H9 (cell line): ENCODE measurements at regions not wholly inside any gene's neighbourhood (a gene's known extent, or its start where the extent isn't known, plus 50 kb on each side); places are given as distances from the start of the nearest gene placed in this dataset.

Experiments used
- DNase-seq: peaks from one replicate; pipeline ENCODE4 v3.0.0-alpha.2; 2017
- H2AFZ ChIP-seq: one replicate; pipeline ENCODE4 v1.6.1; 2013; ENCODE audit warnings: mild to moderate bottlenecking, low read length, control low read depth, moderate library complexity
- H2AK5ac ChIP-seq: 2 replicates; pipeline ENCODE4 v1.6.1; 2013; ENCODE audit warnings: low read length, control low read depth, mixed read lengths; ENCODE audit not compliant: insufficient read length
- H2BK120ac ChIP-seq: one replicate; pipeline ENCODE4 v1.6.1; 2013; ENCODE audit warnings: low read depth, mild to moderate bottlenecking, low read length, control low read depth, inconsistent platforms; ENCODE audit not compliant: poor library complexity, severe bottlenecking
- H2BK12ac ChIP-seq: 2 replicates; pipeline ENCODE4 v1.6.1; 2013; ENCODE audit warnings: low read length, control low read depth, mixed read lengths, low read depth; ENCODE audit not compliant: insufficient read length
- H2BK15ac ChIP-seq: 2 replicates; pipeline ENCODE4 v1.6.1; 2013; ENCODE audit warnings: low read depth, low read length, control low read depth
- H2BK20ac ChIP-seq: one replicate; pipeline ENCODE4 v1.6.1; 2013; ENCODE audit warnings: low read depth, mild to moderate bottlenecking, low read length, control low read depth, inconsistent platforms; ENCODE audit not compliant: poor library complexity, severe bottlenecking
- H2BK5ac ChIP-seq: 2 replicates; pipeline ENCODE4 v1.6.1; 2013; ENCODE audit warnings: low read length, control low read depth, mixed read lengths; ENCODE audit not compliant: insufficient read length
- H3K14ac ChIP-seq: 2 replicates; pipeline ENCODE4 v1.6.1; 2013; ENCODE audit warnings: low read length, control low read depth; ENCODE audit not compliant: insufficient read depth
- H3K18ac ChIP-seq: 2 replicates; pipeline ENCODE4 v1.6.1; 2013; ENCODE audit warnings: low read depth, mild to moderate bottlenecking, mixed read lengths, low read length, control low read depth; ENCODE audit not compliant: insufficient read length
- H3K23ac ChIP-seq: 2 replicates; pipeline ENCODE4 v1.6.1; 2013; ENCODE audit warnings: low read length, control low read depth, mixed read lengths, low read depth; ENCODE audit not compliant: insufficient read length
- H3K23me2 ChIP-seq: 2 replicates; pipeline ENCODE4 v1.6.1; 2013; ENCODE audit warnings: low read depth, mild to moderate bottlenecking, mixed read lengths, low read length, control low read depth; ENCODE audit not compliant: insufficient read length, poor library complexity, severe bottlenecking
- H3K27ac ChIP-seq: 2 replicates; pipeline ENCODE4 v1.5.1; 2013; ENCODE audit warnings: low read length, control low read depth, mixed read lengths, low read depth; ENCODE audit not compliant: insufficient read length
- H3K27me3 ChIP-seq: 2 replicates; pipeline ENCODE4 v1.6.1; 2013; ENCODE audit warnings: low read length, control low read depth, inconsistent platforms; ENCODE audit not compliant: insufficient read depth
- H3K4ac ChIP-seq: 2 replicates; pipeline ENCODE4 v1.6.1; 2013; ENCODE audit warnings: low read depth, mild to moderate bottlenecking, control low read depth, inconsistent platforms, low read length, moderate library complexity
- H3K4me1 ChIP-seq: 2 replicates; pipeline ENCODE4 v1.6.1; 2013; ENCODE audit warnings: low read length, control low read depth, inconsistent platforms; ENCODE audit not compliant: insufficient read depth
- H3K4me2 ChIP-seq: 2 replicates; pipeline ENCODE4 v1.6.1; 2013; ENCODE audit warnings: low read length, control low read depth, mixed read lengths; ENCODE audit not compliant: insufficient read length, insufficient read depth
- H3K56ac ChIP-seq: 2 replicates; pipeline ENCODE4 v1.6.1; 2013; ENCODE audit warnings: low read depth, mild to moderate bottlenecking, mixed read lengths, low read length, control low read depth; ENCODE audit not compliant: insufficient read length
- H3K79me1 ChIP-seq: 2 replicates; pipeline ENCODE4 v1.6.1; 2013; ENCODE audit warnings: low read depth, mild to moderate bottlenecking, moderate library complexity, low read length, control low read depth, inconsistent platforms; ENCODE audit not compliant: insufficient read depth, poor library complexity, severe bottlenecking
- H3K79me2 ChIP-seq: 2 replicates; pipeline ENCODE4 v1.6.1; 2013; ENCODE audit warnings: low read length, control low read depth, inconsistent platforms; ENCODE audit not compliant: insufficient read depth
- H3K9ac ChIP-seq: 2 replicates; pipeline ENCODE4 v1.6.1; 2013; ENCODE audit warnings: low read length, control low read depth, mixed read lengths; ENCODE audit not compliant: insufficient read length; ENCODE audit errors: extremely low read depth
- H3K9me3 ChIP-seq: one replicate; pipeline ENCODE4 v1.6.1; 2013; ENCODE audit warnings: low read depth, low read length, inconsistent platforms; ENCODE audit not compliant: control insufficient read depth
- H3T11ph ChIP-seq: one replicate; pipeline ENCODE4 v1.6.1; 2013; ENCODE audit warnings: mild to moderate bottlenecking, low read length, control low read depth, inconsistent platforms
- H4K20me1 ChIP-seq: one replicate; pipeline ENCODE4 v1.6.1; 2013; ENCODE audit not compliant: control insufficient read depth, insufficient read length, insufficient read depth
- H4K5ac ChIP-seq: 2 replicates; pipeline ENCODE4 v1.6.1; 2013; ENCODE audit warnings: low read depth, mild to moderate bottlenecking, mixed read lengths, low read length, control low read depth; ENCODE audit not compliant: insufficient read length
- H4K8ac ChIP-seq: replicated peaks from 2 replicates; pipeline ENCODE4 v1.6.1; 2013; ENCODE audit warnings: low read length, control low read depth, mixed read lengths, low read depth; ENCODE audit not compliant: insufficient read length
- H4K91ac ChIP-seq: 2 replicates; pipeline ENCODE4 v1.6.1; 2013; ENCODE audit warnings: low read depth, mild to moderate bottlenecking, moderate library complexity, mixed read lengths, low read length, control low read depth; ENCODE audit not compliant: insufficient read length
- H3K27ac Mint-ChIP-seq, 3 experiments: 2 replicates in 2 of 3; 3 replicates in 1 of 3; pipeline ENCODE4 v1.8.0; 2020 to 2021; ENCODE audit warnings: mixed read lengths in 3 of 3, mild to moderate bottlenecking in 1 of 3, moderate library complexity in 1 of 3
- H3K27me3 Mint-ChIP-seq: 2 replicates; pipeline ENCODE4 v1.8.0; 2021; ENCODE audit warnings: low read depth, mild to moderate bottlenecking, moderate library complexity, mixed read lengths
- H3K36me3 Mint-ChIP-seq, 3 experiments: 2 replicates in 2 of 3; 3 replicates in 1 of 3; pipeline ENCODE4 v1.8.0; 2020 to 2021; ENCODE audit warnings: low read depth in 3 of 3, mixed read lengths in 3 of 3; ENCODE audit not compliant: insufficient read depth in 1 of 3
- H3K4me1 Mint-ChIP-seq, 2 experiments: 2 replicates each; pipeline ENCODE4 v1.8.0; 2020; ENCODE audit warnings: mixed read lengths in 2 of 2
- H3K4me3 Mint-ChIP-seq, 2 experiments: 2 replicates in 1 of 2; 3 replicates in 1 of 2; pipeline ENCODE4 v1.8.0; 2020 to 2021; ENCODE audit warnings: mild to moderate bottlenecking in 2 of 2, mixed read lengths in 2 of 2, moderate library complexity in 1 of 2
- H3K9me3 Mint-ChIP-seq, 2 experiments: 2 replicates in 1 of 2; 3 replicates in 1 of 2; pipeline ENCODE4 v1.8.0; 2020; ENCODE audit warnings: mild to moderate bottlenecking in 2 of 2, mixed read lengths in 2 of 2, moderate library complexity in 1 of 2
- WGBS: extraction: QIAGEN DNeasy Blood & Tissue Kit; methylation state at CpG from one replicate; pipeline ENCODE4 v1.1.7; 2013; ENCODE audit warnings: missing lambda C conversion rate, low lambda C conversion rate, mixed read lengths; ENCODE audit not compliant: insufficient read length; ENCODE audit errors: extremely low coverage; 5-methylcytosine and 5-hydroxymethylcytosine counted together
- TF ChIP-seq, protein P1 (sequence below): fragments of 200-600 bp; sonication (generic); conservative IDR thresholded peaks from 3 replicates; pipeline ENCODE4 v1.8.0; 2021; ENCODE audit warnings: antibody characterized with exemption, mild to moderate bottlenecking

GRCh38 chr11:90700789-90701439 is 478.1 kb upstream of the CHORDC1 start:
- TF ChIP-seq, protein P1, sequence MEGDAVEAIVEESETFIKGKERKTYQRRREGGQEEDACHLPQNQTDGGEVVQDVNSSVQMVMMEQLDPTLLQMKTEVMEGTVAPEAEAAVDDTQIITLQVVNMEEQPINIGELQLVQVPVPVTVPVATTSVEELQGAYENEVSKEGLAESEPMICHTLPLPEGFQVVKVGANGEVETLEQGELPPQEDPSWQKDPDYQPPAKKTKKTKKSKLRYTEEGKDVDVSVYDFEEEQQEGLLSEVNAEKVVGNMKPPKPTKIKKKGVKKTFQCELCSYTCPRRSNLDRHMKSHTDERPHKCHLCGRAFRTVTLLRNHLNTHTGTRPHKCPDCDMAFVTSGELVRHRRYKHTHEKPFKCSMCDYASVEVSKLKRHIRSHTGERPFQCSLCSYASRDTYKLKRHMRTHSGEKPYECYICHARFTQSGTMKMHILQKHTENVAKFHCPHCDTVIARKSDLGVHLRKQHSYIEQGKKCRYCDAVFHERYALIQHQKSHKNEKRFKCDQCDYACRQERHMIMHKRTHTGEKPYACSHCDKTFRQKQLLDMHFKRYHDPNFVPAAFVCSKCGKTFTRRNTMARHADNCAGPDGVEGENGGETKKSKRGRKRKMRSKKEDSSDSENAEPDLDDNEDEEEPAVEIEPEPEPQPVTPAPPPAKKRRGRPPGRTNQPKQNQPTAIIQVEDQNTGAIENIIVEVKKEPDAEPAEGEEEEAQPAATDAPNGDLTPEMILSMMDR, result no peak
- no peak overlapping the region for H3K18ac ChIP-seq
- H3K9me3 ChIP-seq, result no peaks in the 10 kb centered on the region
- H2AFZ ChIP-seq, result no peak overlapping the region
- no peak for DNase-seq
- H2BK120ac ChIP-seq, result no peak overlapping the region
- no peaks in the 10 kb centered on the region for H4K20me1 ChIP-seq
- peaks cover 30 to 38% of the 10 kb centered on the region in 2 experiments for H3K4me1 Mint-ChIP-seq
- H3K56ac ChIP-seq, result no peak overlapping the region
- H3K23me2 ChIP-seq, result no peaks in the 10 kb centered on the region
- H3K14ac ChIP-seq, result no peak overlapping the region
- no peaks in the 10 kb centered on the region for H3K79me2 ChIP-seq
- H3T11ph ChIP-seq, result no peak overlapping the region
- H3K4ac ChIP-seq, result no peak overlapping the region
- no peak overlapping the region for H4K5ac ChIP-seq
- H3K4me1 ChIP-seq, result no peaks in the 10 kb centered on the region
- no peaks in the 10 kb centered on the region for H3K27me3 Mint-ChIP-seq
- H4K91ac ChIP-seq, result no peak overlapping the region
- no peak overlapping the region for H3K27ac ChIP-seq
- no peak overlapping the region for H2BK12ac ChIP-seq
- no peaks in the 10 kb centered on the region for H3K36me3 Mint-ChIP-seq
- H3K9ac ChIP-seq, result no peak overlapping the region
- H3K79me1 ChIP-seq, result no peaks in the 10 kb centered on the region
- no peak overlapping the region for H3K23ac ChIP-seq
- no peak overlapping the region for H2BK20ac ChIP-seq
- H2BK5ac ChIP-seq, result no peak overlapping the region
- no peak overlapping the region for H2BK15ac ChIP-seq
- no peak overlapping the region for H4K8ac ChIP-seq
- H3K9me3 Mint-ChIP-seq, result no peaks in the 10 kb centered on the region
- H3K4me3 Mint-ChIP-seq, result no peak overlapping the region
- H3K4me2 ChIP-seq, result no peak overlapping the region
- no peak overlapping the region for H2AK5ac ChIP-seq
- no CpG with 5 or more reads among the region's 4 CpGs for WGBS
- no peaks in the 10 kb centered on the region for H3K27me3 ChIP-seq
- H3K27ac Mint-ChIP-seq, result no peak overlapping the region; a peak in 1 of 7 replicates
